CD14-positive monocyte (primary cell): ENCODE measurements at regions not wholly inside any gene's neighbourhood (a gene's known extent, or its start where the extent isn't known, plus 50 kb on each side); places are given as distances from the start of the nearest gene placed in this dataset.

Experiments
- DNase-seq, 3 donors: peaks; one replicate each; pipeline ENCODE4 v3.0.0-alpha.2; 2011 to 2022
- H2AFZ ChIP-seq: 2 replicates; pipeline ENCODE4 v1.6.0; 2012; ENCODE audit warnings: mild to moderate bottlenecking, low read depth, low read length, inconsistent platforms; ENCODE audit not compliant: insufficient read depth, poor library complexity, severe bottlenecking
- H3K27ac ChIP-seq, 2 donors: 1 replicate in 1 of 2; 2 replicates in 1 of 2; pipeline ENCODE4 v1.5.1; 2012 to 2013; ENCODE audit warnings: low read length in 2 of 2, control low read depth in 1 of 2, inconsistent platforms in 1 of 2, low read depth in 1 of 2, mild to moderate bottlenecking in 1 of 2
- H3K27me3 ChIP-seq, 2 donors: one replicate each; pipeline versions ENCODE4 v1.6.0 to v1.6.1; 2011 to 2013; ENCODE audit warnings: low read length in 2 of 2; ENCODE audit not compliant: control insufficient read depth in 2 of 2, insufficient read depth in 2 of 2
- H3K36me3 ChIP-seq, 2 donors: replicated peaks in 1 of 2; 1 replicate in 1 of 2; 2 replicates in 1 of 2; pipeline versions ENCODE4 v1.5.1 to v1.6.1; 2012 to 2013; ENCODE audit warnings: low read length in 2 of 2, control low read depth in 1 of 2, inconsistent platforms in 1 of 2, mild to moderate bottlenecking in 1 of 2; ENCODE audit not compliant: insufficient read depth in 2 of 2, control insufficient read depth in 1 of 2
- H3K4me1 ChIP-seq, 2 donors: 1 replicate in 1 of 2; 2 replicates in 1 of 2; pipeline versions ENCODE4 v1.5.1 to v1.6.1; 2012 to 2013; ENCODE audit warnings: low read length in 2 of 2, control low read depth in 1 of 2, inconsistent platforms in 1 of 2, mild to moderate bottlenecking in 1 of 2, moderate library complexity in 1 of 2; ENCODE audit not compliant: insufficient read depth in 2 of 2, control insufficient read depth in 1 of 2
- H3K4me2 ChIP-seq: replicated peaks from 2 replicates; pipeline ENCODE3; 2012; ENCODE audit warnings: low read length, moderate library complexity, mild to moderate bottlenecking; ENCODE audit not compliant: poor library complexity, severe bottlenecking; ENCODE audit errors: extremely low read depth
- H3K4me3 ChIP-seq, 3 experiments: fragments of 200-600 bp in 1 of 3; sonication (generic) in 1 of 3; replicated peaks in 1 of 3; 1 replicate in 2 of 3; 2 replicates in 1 of 3; pipeline ENCODE4 v1.5.1; 2011 to 2013; ENCODE audit warnings: low read length in 3 of 3, mild to moderate bottlenecking in 3 of 3, control low read depth in 2 of 3, low read depth in 2 of 3, inconsistent platforms in 1 of 3, moderate library complexity in 1 of 3
- H3K79me2 ChIP-seq: 2 replicates; pipeline ENCODE4 v1.6.0; 2012; ENCODE audit warnings: mild to moderate bottlenecking, control low read depth, inconsistent platforms, low read length, moderate library complexity; ENCODE audit not compliant: insufficient read depth
- H3K9ac ChIP-seq: 2 replicates; pipeline ENCODE4 v1.6.0; 2017; ENCODE audit warnings: low read length, mild to moderate bottlenecking; ENCODE audit not compliant: insufficient read depth, poor library complexity, severe bottlenecking
- H3K9me3 ChIP-seq, 2 donors: replicated peaks in 1 of 2; 1 replicate in 1 of 2; 2 replicates in 1 of 2; pipeline versions ENCODE4 v1.5.1 to v1.6.1; 2012 to 2013; ENCODE audit warnings: low read length in 2 of 2, control low read depth in 1 of 2; ENCODE audit not compliant: control insufficient read depth in 1 of 2, insufficient read depth in 1 of 2
- H4K20me1 ChIP-seq: 2 replicates; pipeline ENCODE4 v1.6.0; 2012; ENCODE audit warnings: mild to moderate bottlenecking, low read length, control low read depth, moderate library complexity; ENCODE audit not compliant: insufficient read depth
- H3K27ac Mint-ChIP-seq, 7 donors: one replicate each; pipeline ENCODE4 v1.8.0; 2020; ENCODE audit warnings: mild to moderate bottlenecking in 7 of 7, mixed read lengths in 7 of 7, moderate library complexity in 6 of 7, inconsistent platforms in 2 of 7
- H3K27me3 Mint-ChIP-seq, 3 donors: one replicate each; pipeline ENCODE4 v1.8.0; 2021 to 2022; ENCODE audit warnings: low read depth in 3 of 3, mild to moderate bottlenecking in 3 of 3, mixed read lengths in 3 of 3, moderate library complexity in 3 of 3, inconsistent platforms in 1 of 3
- H3K36me3 Mint-ChIP-seq, 2 donors: one replicate each; pipeline ENCODE4 v1.8.0; 2020; ENCODE audit warnings: mixed read lengths in 2 of 2, inconsistent platforms in 1 of 2, mild to moderate bottlenecking in 1 of 2
- H3K4me1 Mint-ChIP-seq: one replicate; pipeline ENCODE4 v1.8.0; 2020; ENCODE audit warnings: mild to moderate bottlenecking, mixed read lengths
- H3K4me3 Mint-ChIP-seq, 2 donors: one replicate each; pipeline ENCODE4 v1.8.0; 2020; ENCODE audit warnings: mild to moderate bottlenecking in 2 of 2, mixed read lengths in 2 of 2, moderate library complexity in 1 of 2
- H3K9me3 Mint-ChIP-seq, 7 donors: one replicate each; pipeline ENCODE4 v1.8.0; 2020 to 2022; ENCODE audit warnings: mixed read lengths in 7 of 7, mild to moderate bottlenecking in 6 of 7, moderate library complexity in 6 of 7, inconsistent platforms in 2 of 7
- WGBS: methylation state at CpG from one replicate; pipeline ENCODE4 v1.1.5; 2013; ENCODE audit warnings: missing lambda C conversion rate; ENCODE audit not compliant: insufficient coverage; 5-methylcytosine and 5-hydroxymethylcytosine counted together
- intact Hi-C, 2 donors: fragments of 100-400 bp; cut with micrococcal nuclease; formaldehyde crosslinking; loops; one replicate each; pipeline versions ENCODE4 v1.15.0 to v1.15.1; 2023
- TF ChIP-seq, protein P1 (sequence below): fragments of 200-600 bp; IDR thresholded peaks from one replicate; pipeline ENCODE4 v1.8.0; 2022; ENCODE audit warnings: antibody characterized with exemption, mild to moderate bottlenecking

DNA sequence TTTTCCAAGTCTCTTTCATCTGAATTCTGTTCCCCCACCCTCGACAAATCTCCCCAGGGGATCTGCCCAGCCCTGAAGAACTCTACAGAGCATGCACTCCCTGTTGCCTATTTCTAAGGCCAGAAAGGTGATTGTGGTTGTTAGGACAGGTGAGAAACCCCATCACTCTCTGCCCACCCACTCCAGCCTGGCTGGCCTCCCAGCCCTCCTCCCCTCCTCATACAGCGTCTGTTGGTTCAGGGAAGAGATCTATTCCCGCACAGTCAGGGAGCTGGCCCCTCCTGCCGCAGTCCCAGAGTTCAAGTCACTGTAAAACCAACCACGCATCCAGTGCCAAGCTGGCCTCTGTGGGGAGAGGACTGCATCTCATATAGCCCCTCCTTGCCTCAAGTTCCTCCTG is 98.7 kb downstream of the KCNJ12 start:
- TF ChIP-seq, protein P1, sequence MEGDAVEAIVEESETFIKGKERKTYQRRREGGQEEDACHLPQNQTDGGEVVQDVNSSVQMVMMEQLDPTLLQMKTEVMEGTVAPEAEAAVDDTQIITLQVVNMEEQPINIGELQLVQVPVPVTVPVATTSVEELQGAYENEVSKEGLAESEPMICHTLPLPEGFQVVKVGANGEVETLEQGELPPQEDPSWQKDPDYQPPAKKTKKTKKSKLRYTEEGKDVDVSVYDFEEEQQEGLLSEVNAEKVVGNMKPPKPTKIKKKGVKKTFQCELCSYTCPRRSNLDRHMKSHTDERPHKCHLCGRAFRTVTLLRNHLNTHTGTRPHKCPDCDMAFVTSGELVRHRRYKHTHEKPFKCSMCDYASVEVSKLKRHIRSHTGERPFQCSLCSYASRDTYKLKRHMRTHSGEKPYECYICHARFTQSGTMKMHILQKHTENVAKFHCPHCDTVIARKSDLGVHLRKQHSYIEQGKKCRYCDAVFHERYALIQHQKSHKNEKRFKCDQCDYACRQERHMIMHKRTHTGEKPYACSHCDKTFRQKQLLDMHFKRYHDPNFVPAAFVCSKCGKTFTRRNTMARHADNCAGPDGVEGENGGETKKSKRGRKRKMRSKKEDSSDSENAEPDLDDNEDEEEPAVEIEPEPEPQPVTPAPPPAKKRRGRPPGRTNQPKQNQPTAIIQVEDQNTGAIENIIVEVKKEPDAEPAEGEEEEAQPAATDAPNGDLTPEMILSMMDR: no peak
- peaks cover 22 to 29% of the 10 kb centered on the region in 2 donors for H3K9me3 ChIP-seq
- Mint-ChIP-seq H3K36me3 (no peaks in the 10 kb centered on the region), H3K4me3 (no peak overlapping the region), H3K27me3 (peaks cover 3 to 16% (median 10%) of the 10 kb centered on the region in 3 donors), H3K27ac (no peak overlapping the region), H3K4me1 (no peaks in the 10 kb centered on the region), H3K9me3 (peaks cover 14 to 35% (median 23%) of the 10 kb centered on the region in 7 donors)
- no peak overlapping the region for H3K4me2 ChIP-seq
- no peaks in the 10 kb centered on the region for H3K79me2 ChIP-seq
- intact Hi-C loops: no loop called here
- H3K27ac ChIP-seq: no peak overlapping the region
- H2AFZ ChIP-seq: no peak overlapping the region
- WGBS: no CpG with 5 or more reads among the region's 5 CpGs
- no peak overlapping the region for H3K4me3 ChIP-seq
- H3K4me1 ChIP-seq: no peaks in the 10 kb centered on the region
- no peaks in the 10 kb centered on the region for H3K27me3 ChIP-seq
- DNase-seq: no peak
- H3K36me3 ChIP-seq: no peaks in the 10 kb centered on the region
- H3K9ac ChIP-seq: no peak overlapping the region
- H4K20me1 ChIP-seq: no peaks in the 10 kb centered on the region

DNA sequence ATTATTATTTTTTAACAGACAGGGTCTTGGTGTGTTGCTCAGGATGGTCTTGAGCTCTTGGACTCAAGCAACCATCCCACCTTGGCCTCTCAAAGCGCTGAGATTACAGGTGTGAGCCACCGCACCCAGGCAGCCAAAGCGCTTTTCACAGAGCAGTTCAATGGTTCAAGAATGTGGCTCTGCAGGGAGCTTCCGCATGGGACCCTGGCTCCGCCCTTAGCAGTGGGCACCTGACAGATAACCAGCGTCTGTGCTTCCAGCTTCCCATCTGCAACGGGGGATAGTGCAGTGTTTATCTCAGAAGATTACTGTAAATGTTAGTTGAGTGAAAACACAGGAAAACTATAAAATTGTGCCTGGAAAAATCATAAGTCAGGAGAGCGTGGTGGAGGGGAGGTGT is 99.4 kb downstream of the KCNJ12 start:
- Histone ChIP-seq H3K9ac (no peak overlapping the region), H3K4me2 (no peak overlapping the region), H3K36me3 (no peaks in the 10 kb centered on the region), H3K27ac (no peak overlapping the region), H3K9me3 (peaks cover 22 to 29% of the 10 kb centered on the region in 2 donors), H4K20me1 (no peaks in the 10 kb centered on the region), H3K4me3 (no peak overlapping the region), H3K27me3 (no peaks in the 10 kb centered on the region), H2AFZ (no peak overlapping the region), H3K4me1 (no peaks in the 10 kb centered on the region), H3K79me2 (no peaks in the 10 kb centered on the region)
- intact Hi-C loops: no loop called here
- DNase-seq: no peak
- H3K36me3 Mint-ChIP-seq: no peaks in the 10 kb centered on the region
- H3K4me1 Mint-ChIP-seq: no peaks in the 10 kb centered on the region
- H3K27me3 Mint-ChIP-seq: peaks cover 3 to 17% (median 14%) of the 10 kb centered on the region in 3 donors
- TF ChIP-seq, protein P1: no peak
- no peak overlapping the region for H3K4me3 Mint-ChIP-seq
- peaks cover 14 to 36% (median 23%) of the 10 kb centered on the region in 7 donors for H3K9me3 Mint-ChIP-seq
- 87% methylated on average over 8 of the region's 8 CpGs for WGBS
- H3K27ac Mint-ChIP-seq: no peak overlapping the region
